ENCODE measurements at regions not wholly inside any gene's neighbourhood (a gene's known extent, or its start where the extent isn't known, plus 50 kb on each side); places are given as distances from the start of the nearest gene placed in this dataset.

DNA sequence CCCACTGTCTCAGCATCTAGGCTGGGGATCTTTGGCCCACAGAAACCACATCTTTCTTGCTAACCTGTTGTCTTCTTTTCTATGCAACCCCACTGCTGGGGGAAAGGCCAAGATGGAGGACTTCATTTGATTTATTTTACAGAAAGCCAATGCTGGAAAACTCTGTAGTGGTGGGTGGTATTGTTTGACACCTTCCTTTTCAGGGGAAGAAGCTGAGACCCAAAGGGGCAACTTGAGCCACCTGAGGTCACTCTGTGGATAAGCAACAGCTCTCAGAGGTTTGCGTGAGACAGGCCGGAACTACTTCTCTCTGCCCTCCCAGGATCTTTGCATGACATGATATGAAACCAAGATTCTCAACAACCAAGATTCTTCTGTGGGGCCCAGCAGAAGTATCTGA is 645.2 kb downstream of the VRK1 start:
- TF ChIP-seq CTCF (conservative IDR thresholded peaks at IDR 0.05) = no peak
- no peak for TF ChIP-seq ZFX (IDR thresholded peaks at IDR 0.05)
